ENCODE measurements at regions not wholly inside any gene's neighbourhood (a gene's known extent, or its start where the extent isn't known, plus 50 kb on each side); places are given as distances from the start of the nearest gene placed in this dataset.
"Not testable (repeated sequence)": the region's sequence is repeated elsewhere in the genome, so short reads cannot be mapped to it uniquely, and the experiment has no call there.

DNA sequence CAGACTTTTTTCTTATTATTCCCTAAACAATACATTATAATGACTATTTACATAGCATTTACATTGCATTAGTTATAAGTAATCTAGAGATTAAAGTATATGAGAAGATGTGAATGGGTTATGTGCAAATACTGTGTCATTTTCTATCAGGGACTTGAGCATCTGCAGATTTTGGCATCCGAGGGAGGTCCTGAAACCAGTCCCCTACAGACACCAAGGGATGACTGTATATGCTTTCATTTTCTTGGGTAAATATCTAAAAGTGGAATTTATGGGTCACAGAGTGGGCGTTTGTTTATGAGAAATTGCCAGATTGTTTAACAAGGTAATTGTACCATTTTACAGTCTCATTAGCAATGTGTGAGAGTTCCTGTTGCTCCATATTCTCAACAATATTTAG, 454.5 kb upstream of the API5 start:
- ChIA-PET POLR2A (no interaction called here), CTCF (no interaction called here)
- no peak overlapping the region for H3K4me3 ChIP-seq (ENCODE audit: low read depth, low read length)
- no peak for DNase-seq (ENCODE audit: low read depth, low spot score)
- TF ChIP-seq, protein P1, sequence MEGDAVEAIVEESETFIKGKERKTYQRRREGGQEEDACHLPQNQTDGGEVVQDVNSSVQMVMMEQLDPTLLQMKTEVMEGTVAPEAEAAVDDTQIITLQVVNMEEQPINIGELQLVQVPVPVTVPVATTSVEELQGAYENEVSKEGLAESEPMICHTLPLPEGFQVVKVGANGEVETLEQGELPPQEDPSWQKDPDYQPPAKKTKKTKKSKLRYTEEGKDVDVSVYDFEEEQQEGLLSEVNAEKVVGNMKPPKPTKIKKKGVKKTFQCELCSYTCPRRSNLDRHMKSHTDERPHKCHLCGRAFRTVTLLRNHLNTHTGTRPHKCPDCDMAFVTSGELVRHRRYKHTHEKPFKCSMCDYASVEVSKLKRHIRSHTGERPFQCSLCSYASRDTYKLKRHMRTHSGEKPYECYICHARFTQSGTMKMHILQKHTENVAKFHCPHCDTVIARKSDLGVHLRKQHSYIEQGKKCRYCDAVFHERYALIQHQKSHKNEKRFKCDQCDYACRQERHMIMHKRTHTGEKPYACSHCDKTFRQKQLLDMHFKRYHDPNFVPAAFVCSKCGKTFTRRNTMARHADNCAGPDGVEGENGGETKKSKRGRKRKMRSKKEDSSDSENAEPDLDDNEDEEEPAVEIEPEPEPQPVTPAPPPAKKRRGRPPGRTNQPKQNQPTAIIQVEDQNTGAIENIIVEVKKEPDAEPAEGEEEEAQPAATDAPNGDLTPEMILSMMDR (IDR thresholded peaks at IDR 0.05; ENCODE audit: insufficient read depth, low read length, missing control alignments): no peak

DNA sequence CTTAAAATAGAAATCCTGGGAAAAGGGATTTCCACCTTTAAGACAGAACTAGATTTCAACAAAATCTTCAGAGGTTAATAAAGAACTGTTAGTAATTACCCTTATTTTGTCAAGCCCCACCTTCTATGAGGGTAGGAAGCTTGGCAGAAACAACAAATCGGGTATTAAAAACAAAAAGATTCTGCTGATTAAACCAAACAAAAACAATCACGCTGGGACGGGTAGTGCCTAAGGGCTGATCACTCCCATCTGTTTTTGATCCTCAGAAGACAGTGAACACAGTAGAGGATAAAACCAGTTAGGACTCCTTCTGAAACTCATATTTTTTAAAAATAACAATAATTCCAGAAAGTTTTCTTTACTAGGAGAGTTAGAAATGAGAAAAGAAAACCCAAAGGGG, 441.3 kb upstream of the API5 start:
- ChIA-PET CTCF (no interaction called here), POLR2A (no interaction called here)

DNA sequence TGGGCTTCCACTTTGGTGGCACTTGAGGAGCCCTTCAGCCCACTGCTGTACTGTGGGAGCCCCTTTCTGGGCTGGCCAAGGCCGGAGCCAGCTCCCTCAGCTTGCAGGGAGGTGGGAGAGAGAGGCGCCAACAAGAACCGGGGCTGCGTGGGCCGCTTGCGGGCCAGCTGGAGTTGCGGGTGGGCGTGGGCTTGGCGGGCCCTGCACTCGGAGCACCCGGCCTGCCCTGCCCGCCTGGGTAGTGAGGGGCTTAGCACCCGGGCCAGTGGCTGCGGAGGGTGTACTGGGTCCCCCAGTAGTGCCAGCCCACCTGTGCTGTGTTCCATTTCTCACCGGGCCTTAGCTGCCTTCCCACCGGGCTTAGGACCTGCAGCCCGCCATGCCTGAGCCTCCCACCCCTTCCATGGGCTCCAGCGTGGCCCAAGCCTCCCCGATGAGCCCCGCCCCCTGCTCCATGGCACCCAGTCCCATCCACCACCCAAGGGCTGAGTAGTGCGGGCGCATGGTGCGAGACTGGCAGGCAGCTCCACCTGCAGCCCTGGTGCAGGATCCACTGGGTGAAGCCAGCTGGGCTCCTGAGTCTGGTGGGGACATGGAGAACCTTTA, 437.9 kb upstream of the API5 start:
- CTCF ChIA-PET; POLR2A ChIA-PET; DNase-seq (ENCODE audit: low read depth, low spot score); H3K4me3 ChIP-seq (ENCODE audit: low read depth, low read length): not testable (repeated sequence)

More for the DNA sequence above, 441.3 kb upstream of the API5 start:
- H3K4me3 ChIP-seq (ENCODE audit: low read depth, low read length): no peak overlapping the region
- no peak for DNase-seq (ENCODE audit: low read depth, low spot score)
- TF ChIP-seq, protein P1 (IDR thresholded peaks at IDR 0.05; ENCODE audit: insufficient read depth, low read length, missing control alignments): no peak

DNA sequence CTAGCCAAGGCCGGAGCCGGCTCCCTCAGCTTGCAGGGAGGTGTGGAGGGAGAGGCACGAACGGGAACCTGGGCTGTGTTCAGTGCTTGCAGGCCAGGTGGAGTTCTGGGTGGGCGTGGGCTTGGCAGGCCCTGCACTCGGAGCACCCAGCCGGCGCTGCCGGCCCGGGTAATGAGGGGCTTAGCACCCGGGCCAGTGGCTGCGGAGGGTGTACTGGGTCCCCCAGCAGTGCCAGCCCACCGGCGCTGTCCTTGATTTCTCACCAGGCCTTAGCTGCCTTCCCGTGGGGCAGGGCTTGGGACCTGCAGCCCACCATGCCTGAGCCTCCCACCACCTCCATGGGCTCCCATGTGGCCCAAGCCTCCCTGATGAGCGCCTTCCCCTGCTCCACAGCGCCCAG, 430.5 kb upstream of the API5 start:
- H3K4me3 ChIP-seq (ENCODE audit: low read depth, low read length); CTCF ChIA-PET; POLR2A ChIA-PET; DNase-seq (ENCODE audit: low read depth, low spot score): not testable (repeated sequence)

DNA sequence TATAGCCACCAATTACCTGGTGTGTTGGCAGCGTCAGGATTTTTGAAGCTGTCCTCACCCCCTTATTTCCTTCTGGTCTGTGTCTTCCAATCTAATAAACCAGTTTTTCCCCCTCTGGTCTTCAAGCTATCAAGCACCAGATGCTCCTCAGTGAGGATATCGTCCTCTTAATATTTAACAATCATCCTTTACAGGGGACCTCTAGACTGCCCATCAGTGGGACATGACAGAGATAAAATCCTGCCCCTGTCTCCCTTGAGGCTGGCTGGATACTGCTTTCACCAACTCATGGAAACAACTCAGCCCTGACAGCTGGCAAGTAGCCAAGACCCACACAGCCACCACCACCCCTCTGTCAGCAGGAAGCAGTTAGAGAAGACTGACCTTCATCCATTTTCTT, 421.0 kb upstream of the API5 start:
- H3K4me3 ChIP-seq (ENCODE audit: low read depth, low read length): no peak overlapping the region
- ChIA-PET POLR2A (interaction anchor here (0.6 kb wide), 1 partner anchor 584 kb away, joined by 3 read pairs; no protein-coding TSS in a partner anchor), CTCF (no interaction called here)
- TF ChIP-seq, protein P1 (IDR thresholded peaks at IDR 0.05; ENCODE audit: insufficient read depth, low read length, missing control alignments): no peak
- DNase-seq (ENCODE audit: low read depth, low spot score): no peak

DNA sequence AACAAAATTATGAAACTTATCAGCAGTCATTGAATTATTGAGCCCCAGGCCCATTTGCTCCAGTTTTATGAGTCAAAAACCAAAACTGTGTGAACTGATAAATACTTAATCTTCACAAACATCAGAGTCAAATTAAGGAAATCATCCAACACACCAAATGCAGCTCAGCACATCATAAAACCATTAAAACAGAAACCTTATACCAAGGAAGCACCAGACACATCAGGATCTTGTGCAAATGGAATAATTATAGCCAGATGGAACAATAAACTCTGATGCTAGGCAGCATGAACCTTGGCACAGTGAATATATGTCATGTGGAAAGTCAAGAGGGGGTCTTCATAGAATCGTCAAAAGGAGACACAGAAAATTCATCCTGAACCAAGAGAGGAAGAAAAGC, 410.7 kb upstream of the API5 start:
- no peak overlapping the region for H3K4me3 ChIP-seq (ENCODE audit: low read depth, low read length)
- no peak for DNase-seq (ENCODE audit: low read depth, low spot score)
- ChIA-PET CTCF (no interaction called here), POLR2A (no interaction called here)
- TF ChIP-seq, protein P1 (IDR thresholded peaks at IDR 0.05; ENCODE audit: insufficient read depth, low read length, missing control alignments): no peak

DNA sequence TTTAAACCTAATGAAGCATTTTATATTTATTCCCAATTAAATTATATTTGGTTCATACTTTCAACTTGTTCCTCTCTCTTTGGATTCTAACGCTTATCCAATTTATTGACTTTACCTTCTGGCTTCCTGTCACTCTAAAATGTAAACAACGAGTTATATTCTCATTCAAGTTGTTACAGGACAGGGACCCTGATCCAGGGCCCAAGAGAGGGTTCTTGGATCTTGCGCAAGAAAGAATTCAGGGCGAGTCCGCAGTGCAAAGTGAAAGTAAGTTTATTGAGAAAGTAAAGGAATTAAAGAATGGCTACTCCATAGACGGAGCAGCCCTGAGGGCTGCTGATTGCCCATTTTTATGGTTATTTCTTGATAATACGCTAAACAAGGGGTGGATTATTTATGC, 405.6 kb upstream of the API5 start:
- TF ChIP-seq, protein P1 (IDR thresholded peaks at IDR 0.05; ENCODE audit: insufficient read depth, low read length, missing control alignments): no peak
- DNase-seq (ENCODE audit: low read depth, low spot score): no peak
- H3K4me3 ChIP-seq (ENCODE audit: low read depth, low read length): no peak overlapping the region
- ChIA-PET POLR2A (no interaction called here), CTCF (no interaction called here)

Measured in AG04449 (cell line).